KMS-11 (cell line): ENCODE measurements at regions not wholly inside any gene's neighbourhood (a gene's known extent, or its start where the extent isn't known, plus 50 kb on each side); places are given as distances from the start of the nearest gene placed in this dataset.
A peak's percentile ranks its signal among the peaks of the same experiment; 100 is the strongest.

Source experiments
- H2AFZ ChIP-seq: fragments of 200-600 bp; sonication (generic); 2 replicates; pipeline ENCODE4 v1.6.1; 2016; ENCODE audit warnings: antibody characterized with exemption, mixed run types, low read depth
- H3K27ac ChIP-seq: fragments of 200-600 bp; sonication (generic); 2 replicates; pipeline ENCODE4 v1.6.1; 2016; ENCODE audit warnings: mild to moderate bottlenecking, mixed run types
- H3K27me3 ChIP-seq: fragments of 200-600 bp; sonication (generic); 2 replicates; pipeline ENCODE4 v1.6.1; 2017; ENCODE audit warnings: mild to moderate bottlenecking, low read depth, mixed run types, moderate library complexity; ENCODE audit not compliant: insufficient read depth
- H3K36me3 ChIP-seq: fragments of 200-600 bp; sonication (generic); 2 replicates; pipeline ENCODE4 v1.6.1; 2017; ENCODE audit warnings: mild to moderate bottlenecking, mixed run types; ENCODE audit not compliant: insufficient read depth
- H3K4me1 ChIP-seq: fragments of 200-600 bp; sonication (generic); 2 replicates; pipeline ENCODE4 v1.6.1; 2016; ENCODE audit warnings: mild to moderate bottlenecking, low read depth, mixed run types; ENCODE audit not compliant: poor library complexity, severe bottlenecking
- H3K4me2 ChIP-seq: fragments of 200-600 bp; sonication (generic); 2 replicates; pipeline ENCODE4 v1.7.0; 2016; ENCODE audit warnings: mild to moderate bottlenecking, mixed run types
- H3K4me3 ChIP-seq: fragments of 200-600 bp; sonication (generic); IDR thresholded peaks from 2 replicates; pipeline ENCODE4 v1.6.1; 2017; ENCODE audit warnings: low read depth, low read length, mixed read lengths; ENCODE audit not compliant: insufficient read depth
- H3K79me2 ChIP-seq: fragments of 200-600 bp; sonication (generic); 2 replicates; pipeline ENCODE4 v1.6.1; 2016; ENCODE audit warnings: low read depth, mixed run types; ENCODE audit not compliant: insufficient read depth
- H3K9ac ChIP-seq: fragments of 200-600 bp; sonication (generic); 2 replicates; pipeline ENCODE4 v1.6.1; 2016; ENCODE audit warnings: mild to moderate bottlenecking, mixed run types
- H4K20me1 ChIP-seq: fragments of 200-600 bp; sonication (generic); 2 replicates; pipeline ENCODE4 v1.6.1; 2016; ENCODE audit warnings: mild to moderate bottlenecking, mixed run types; ENCODE audit not compliant: insufficient read depth
- TF ChIP-seq, protein P1 (sequence below): fragments of 200-600 bp; sonication (generic); conservative IDR thresholded peaks from 2 replicates; pipeline ENCODE4 v1.6.1; 2017; ENCODE audit warnings: low read depth, mild to moderate bottlenecking, antibody characterized with exemption, low read length, moderate library complexity, mixed read lengths

DNA sequence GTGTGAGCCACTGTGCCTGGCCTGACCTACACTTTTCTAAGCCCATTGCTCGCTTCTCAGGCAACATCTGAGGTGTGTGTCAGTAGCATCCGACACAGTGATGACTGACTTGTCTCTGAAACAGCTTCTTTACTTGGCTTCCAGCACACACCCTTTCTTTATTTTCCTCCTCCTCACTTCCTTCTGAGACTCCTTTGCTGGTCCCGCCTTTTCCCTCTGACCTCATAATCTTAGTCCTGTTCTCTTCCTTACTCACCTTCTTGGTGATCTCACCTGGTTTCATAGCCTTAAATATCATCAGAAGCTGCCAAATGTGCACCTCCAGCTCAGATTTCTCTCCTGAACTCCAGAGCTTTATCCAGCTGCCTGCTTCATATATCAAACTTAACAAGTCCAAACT is 66.6 kb upstream of the PELI1 start:
- Histone ChIP-seq H3K9ac (no peak overlapping the region), H3K4me2 (no peak overlapping the region), H3K27me3 (no peaks in the 10 kb centered on the region), H3K79me2 (no peaks in the 10 kb centered on the region), H3K27ac (no peak overlapping the region), H3K4me1 (peaks cover 81% of the 10 kb centered on the region), H3K36me3 (no peaks in the 10 kb centered on the region), H4K20me1 (no peaks in the 10 kb centered on the region), H2AFZ (no peak overlapping the region), H3K4me3 (peak overlapping the region; percentile 30)
- TF ChIP-seq, protein P1, sequence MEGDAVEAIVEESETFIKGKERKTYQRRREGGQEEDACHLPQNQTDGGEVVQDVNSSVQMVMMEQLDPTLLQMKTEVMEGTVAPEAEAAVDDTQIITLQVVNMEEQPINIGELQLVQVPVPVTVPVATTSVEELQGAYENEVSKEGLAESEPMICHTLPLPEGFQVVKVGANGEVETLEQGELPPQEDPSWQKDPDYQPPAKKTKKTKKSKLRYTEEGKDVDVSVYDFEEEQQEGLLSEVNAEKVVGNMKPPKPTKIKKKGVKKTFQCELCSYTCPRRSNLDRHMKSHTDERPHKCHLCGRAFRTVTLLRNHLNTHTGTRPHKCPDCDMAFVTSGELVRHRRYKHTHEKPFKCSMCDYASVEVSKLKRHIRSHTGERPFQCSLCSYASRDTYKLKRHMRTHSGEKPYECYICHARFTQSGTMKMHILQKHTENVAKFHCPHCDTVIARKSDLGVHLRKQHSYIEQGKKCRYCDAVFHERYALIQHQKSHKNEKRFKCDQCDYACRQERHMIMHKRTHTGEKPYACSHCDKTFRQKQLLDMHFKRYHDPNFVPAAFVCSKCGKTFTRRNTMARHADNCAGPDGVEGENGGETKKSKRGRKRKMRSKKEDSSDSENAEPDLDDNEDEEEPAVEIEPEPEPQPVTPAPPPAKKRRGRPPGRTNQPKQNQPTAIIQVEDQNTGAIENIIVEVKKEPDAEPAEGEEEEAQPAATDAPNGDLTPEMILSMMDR, result no peak

DNA sequence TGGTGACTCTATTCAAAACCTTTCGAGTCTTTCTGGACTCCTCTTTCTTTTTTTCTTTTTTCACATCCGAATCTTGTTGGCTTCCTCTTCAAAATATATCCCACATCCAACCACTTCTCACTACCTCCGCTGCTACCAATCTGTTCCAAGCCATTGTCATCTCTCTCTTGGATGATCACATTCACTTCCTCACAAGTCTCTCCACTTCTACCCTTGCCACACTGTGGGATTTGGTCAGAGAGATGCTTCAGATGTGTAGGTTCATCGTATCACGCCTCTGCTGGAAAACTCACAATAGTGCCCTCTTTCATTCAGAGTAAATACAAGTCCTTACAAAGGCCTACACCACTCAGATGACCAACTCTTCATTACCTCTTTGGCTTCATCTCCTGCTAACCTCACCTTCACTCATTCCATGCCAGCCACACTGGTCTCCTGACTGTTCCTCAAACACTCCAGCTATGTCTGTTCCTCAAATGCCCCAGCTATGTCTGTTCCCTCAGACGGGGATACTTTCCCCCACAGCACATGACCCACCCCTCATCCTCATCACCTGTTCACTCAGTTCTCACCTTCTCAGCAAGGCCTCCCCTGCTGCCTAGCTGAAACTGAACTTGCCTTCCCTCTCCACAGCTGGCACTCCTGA is 67.2 kb upstream of the PELI1 start:
- Histone ChIP-seq H3K4me2 (peak overlapping the region; percentile 84), H3K4me1 (peaks cover 85% of the 10 kb centered on the region), H3K4me3 (peak overlapping the region; percentile 30), H2AFZ (no peak overlapping the region), H3K9ac (no peak overlapping the region), H4K20me1 (no peaks in the 10 kb centered on the region), H3K36me3 (no peaks in the 10 kb centered on the region), H3K79me2 (no peaks in the 10 kb centered on the region), H3K27ac (peak overlapping the region; percentile 76; the same call in 1 of the 2 replicates), H3K27me3 (no peaks in the 10 kb centered on the region)
- TF ChIP-seq, protein P1, result no peak

DNA sequence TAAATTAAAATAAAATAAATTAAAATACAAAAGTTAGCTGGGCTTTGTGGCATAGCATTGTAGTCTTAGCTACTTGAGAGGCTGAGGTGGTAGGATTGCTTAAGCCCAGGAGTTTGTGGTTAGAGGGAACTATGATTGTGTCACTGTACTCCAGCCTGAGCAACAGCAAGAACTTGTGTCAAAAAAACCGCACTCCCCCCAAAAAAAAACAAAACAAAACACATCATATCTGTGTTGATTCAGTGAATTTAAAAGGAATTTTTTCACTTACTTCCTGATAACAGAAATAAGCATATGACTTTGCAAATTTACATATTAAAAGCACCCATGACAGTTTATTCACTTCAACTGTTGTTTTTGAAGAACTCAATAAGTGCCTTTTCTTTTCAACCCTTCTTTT is 68.1 kb upstream of the PELI1 start:
- peaks cover 78% of the 10 kb centered on the region for H3K4me1 ChIP-seq
- H3K27ac ChIP-seq, result peak overlapping the region; percentile 76
- TF ChIP-seq, protein P1, result no peak
- no peaks in the 10 kb centered on the region for H4K20me1 ChIP-seq
- peak overlapping the region; percentile 33; the same call in 1 of the 2 replicates for H3K9ac ChIP-seq
- H3K79me2 ChIP-seq, result no peaks in the 10 kb centered on the region
- H3K4me2 ChIP-seq, result peak overlapping the region; percentile 84
- H3K4me3 ChIP-seq, result no peak overlapping the region
- H3K27me3 ChIP-seq, result no peaks in the 10 kb centered on the region
- H3K36me3 ChIP-seq, result no peaks in the 10 kb centered on the region
- H2AFZ ChIP-seq, result 0 out of 2 replicates have a peak overlapping the region, but pooled peaks have one; percentile 8

DNA sequence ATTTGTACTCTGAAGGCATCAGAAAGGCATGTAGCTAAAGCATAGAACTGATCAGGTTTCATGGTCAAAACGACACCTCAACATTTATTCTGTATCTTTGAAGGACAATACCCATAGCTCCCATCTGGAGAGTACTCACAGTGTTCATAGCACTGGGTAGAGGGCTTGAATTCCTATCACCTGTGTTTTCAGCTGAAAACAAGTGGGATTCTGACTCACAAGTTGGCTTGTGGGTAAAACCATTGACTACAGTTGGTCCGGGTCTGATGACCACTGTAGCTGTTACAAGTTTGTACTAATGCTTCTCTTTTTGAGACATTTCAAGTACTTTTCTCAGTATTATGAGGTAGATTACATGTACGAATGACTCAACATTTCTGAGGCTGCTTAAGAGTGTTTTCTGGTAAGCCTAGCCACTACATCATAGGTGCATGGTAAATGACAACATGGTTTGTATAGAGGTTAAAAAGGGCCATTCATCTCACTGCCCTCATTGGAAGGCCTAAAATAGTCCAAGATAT is 68.6 kb upstream of the PELI1 start:
- peak overlapping the region; percentile 8; the same call in 1 of the 2 replicates for H2AFZ ChIP-seq
- H3K4me2 ChIP-seq, result peak overlapping the region; percentile 84
- H3K27ac ChIP-seq, result peak overlapping the region; percentile 76

More for the DNA sequence above, 68.6 kb upstream of the PELI1 start:
- no peak overlapping the region for H3K4me3 ChIP-seq
- H3K79me2 ChIP-seq, result no peaks in the 10 kb centered on the region
- no peaks in the 10 kb centered on the region for H3K27me3 ChIP-seq
- peak overlapping the region; percentile 33 for H3K9ac ChIP-seq
- TF ChIP-seq, protein P1, result no peak
- H4K20me1 ChIP-seq, result no peaks in the 10 kb centered on the region
- H3K4me1 ChIP-seq, result peaks cover 73% of the 10 kb centered on the region
- H3K36me3 ChIP-seq, result no peaks in the 10 kb centered on the region
